HG02840 (cell line): ENCODE measurements at regions not wholly inside any gene's neighbourhood (a gene's known extent, or its start where the extent isn't known, plus 50 kb on each side); places are given as distances from the start of the nearest gene placed in this dataset.
"Not testable (repeated sequence)": the region's sequence is repeated elsewhere in the genome, so short reads cannot be mapped to it uniquely, and the experiment has no call there.

ENCODE experiments used
- ATAC-seq: cut with Tn5 transposase; IDR thresholded peaks from one replicate; pipeline ENCODE4 v1.9.1; 2021; ENCODE audit warnings: mild to moderate bottlenecking, moderate library complexity, moderate number of reproducible peaks; ENCODE audit not compliant: unreplicated experiment, low FRiP score

DNA sequence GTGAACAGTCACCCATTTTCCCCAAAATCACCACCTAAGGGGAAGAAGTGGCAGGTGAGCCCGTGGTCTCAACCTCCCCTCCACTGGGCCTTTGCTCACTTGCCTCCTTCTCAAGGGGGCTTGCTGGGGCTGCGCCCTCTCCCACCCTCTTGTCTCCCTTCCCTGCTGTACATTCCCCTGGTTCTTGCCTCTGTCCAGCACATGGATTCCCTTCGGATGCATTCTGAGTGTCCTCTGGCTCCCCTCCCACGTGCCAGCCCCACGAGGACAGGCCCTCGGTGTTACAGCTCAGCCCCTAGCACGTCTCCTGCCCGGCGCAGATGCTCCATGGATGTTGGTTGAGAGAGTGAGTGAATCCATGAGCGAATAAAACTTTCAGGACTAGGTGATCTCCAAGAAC is 367.8 kb upstream of the SULF2 start:
- ATAC-seq: no peak

DNA sequence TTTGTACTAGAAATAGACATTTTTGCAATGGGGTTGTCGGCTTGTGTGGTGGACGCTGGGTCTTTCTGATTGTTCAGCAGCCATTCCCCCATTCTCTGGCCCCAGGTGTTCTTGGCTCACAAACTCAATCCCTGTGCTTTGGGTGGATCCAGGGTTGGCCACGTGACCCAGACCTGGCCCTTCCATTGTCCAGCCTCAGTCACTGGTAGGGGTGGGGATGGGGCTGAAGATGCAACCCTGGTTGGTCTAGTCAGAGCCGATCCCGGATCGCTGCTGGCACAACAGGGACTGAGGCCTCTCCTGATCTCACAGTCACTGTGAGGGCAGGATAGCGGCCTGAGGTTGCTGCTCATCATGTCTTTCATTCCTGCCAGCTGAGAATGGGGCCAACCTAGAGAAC is 365.3 kb upstream of the SULF2 start:
- ATAC-seq: no peak

- no peak for ATAC-seq
These were observed 364.6 kb upstream of the SULF2 start for GRCh38 chr20:48149902-48150301.

DNA sequence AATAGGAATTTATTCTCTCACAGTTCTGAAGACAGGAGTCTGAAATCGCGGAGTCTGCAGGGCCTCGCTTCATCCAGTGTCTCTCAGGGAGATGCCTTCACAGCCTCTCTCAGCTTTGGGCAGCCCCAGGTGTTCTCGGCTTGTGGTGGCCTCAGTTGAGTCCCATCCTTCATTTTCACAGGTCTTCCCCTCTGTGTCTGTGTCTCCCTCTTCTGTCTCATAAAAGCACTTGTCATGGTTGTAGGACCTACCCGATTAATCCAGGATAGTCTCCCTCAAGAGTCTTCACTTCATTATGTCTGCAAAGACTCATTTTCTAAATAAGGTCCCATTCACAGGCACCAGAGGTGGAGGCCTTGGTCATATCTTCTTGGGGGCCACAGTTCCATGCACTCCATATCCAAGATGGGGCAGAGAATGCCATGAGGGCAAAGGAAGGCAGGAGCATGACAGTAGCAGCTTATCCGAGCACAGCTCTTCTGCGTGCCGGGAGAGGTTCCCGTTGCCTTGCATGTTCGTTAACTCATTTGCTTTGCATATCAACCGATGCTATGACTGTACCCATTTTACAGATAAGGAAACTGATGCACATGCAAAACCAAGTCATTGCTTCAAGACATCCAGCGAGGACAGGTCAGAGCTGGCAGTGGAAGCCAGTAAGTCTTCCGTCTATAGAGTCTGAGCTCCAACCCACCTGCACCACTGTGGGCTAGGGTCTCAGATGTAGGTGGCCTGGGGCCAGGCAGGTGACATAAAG is 363.8 kb upstream of the SULF2 start:
- no peak for ATAC-seq

DNA sequence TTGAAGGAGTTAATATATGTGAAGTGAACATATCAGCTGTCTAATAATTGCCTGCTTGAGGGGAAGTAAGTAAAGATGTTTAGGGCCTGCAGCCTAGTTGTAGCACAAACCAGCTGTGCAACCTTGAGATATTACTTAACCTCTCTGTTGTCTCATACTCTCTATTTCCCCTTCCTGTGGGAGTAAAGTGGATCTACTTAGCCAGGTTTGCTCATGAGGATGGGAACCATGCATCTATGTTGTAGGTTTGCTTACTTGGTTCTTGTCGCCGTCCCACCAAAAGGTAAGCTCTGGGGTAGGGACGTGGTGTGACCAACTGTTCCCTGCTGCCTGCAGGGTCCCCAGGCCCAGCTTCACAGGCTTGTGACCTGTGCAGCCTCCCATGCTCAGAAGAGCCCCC is 362.7 kb upstream of the SULF2 start:
- no peak for ATAC-seq

DNA sequence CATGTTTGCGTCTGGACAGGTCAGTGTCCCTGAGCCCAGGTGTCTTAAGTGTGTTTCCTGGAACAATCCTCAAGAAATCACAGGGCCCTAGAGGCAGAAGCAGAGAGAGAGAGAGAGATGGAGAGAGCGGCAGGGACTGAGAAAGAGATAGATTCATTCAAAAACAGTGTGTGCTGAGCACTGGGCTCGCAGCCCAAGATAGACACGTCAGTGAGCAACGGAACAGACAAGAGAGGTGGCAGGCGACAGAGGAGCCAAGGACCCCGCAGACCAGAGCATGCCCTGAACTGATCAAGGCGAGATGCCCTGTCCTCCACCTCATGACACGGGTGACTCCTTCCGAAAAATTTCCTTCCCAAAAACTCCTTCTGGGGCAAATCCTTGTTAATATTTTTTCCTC is 362.0 kb upstream of the SULF2 start:
- ATAC-seq: no peak

DNA sequence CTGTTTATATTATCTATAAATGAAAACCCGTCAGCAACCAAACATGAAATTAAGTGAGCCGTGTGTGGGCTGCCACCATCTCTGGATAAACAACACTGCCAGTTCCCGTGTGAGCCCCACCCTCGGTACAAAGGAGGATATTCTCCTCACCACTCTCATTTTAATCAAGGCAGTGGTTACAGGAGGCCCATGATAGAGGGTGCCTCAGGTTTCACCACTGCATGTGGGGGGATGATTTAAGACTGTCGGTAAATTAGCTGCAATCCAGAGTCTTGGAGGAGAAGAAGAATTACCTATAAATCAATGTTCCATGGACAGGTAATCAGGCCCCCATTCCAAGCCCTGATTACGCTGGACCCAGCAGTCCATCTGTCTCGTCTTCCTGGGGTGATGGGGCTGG is 361.6 kb upstream of the SULF2 start:
- no peak for ATAC-seq

DNA sequence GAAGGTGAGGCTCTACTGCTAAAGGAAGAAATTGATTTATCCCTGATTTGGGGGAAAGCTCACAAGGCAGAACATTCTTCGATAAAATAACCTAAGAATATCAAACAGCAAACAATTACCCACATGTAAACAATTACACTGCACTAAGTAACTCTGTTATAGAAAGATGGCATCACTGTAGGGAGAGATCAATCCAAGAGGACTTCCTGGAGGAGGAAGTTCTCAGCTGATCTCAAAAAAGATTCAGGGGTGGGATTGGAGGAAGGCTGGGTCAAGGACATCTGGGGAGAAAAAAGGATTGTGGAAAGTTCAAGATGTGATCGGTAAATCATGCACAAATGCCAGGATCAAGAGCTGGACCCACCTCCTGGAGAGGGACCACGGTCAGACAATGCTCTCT is 361.0 kb upstream of the SULF2 start:
- no peak for ATAC-seq

DNA sequence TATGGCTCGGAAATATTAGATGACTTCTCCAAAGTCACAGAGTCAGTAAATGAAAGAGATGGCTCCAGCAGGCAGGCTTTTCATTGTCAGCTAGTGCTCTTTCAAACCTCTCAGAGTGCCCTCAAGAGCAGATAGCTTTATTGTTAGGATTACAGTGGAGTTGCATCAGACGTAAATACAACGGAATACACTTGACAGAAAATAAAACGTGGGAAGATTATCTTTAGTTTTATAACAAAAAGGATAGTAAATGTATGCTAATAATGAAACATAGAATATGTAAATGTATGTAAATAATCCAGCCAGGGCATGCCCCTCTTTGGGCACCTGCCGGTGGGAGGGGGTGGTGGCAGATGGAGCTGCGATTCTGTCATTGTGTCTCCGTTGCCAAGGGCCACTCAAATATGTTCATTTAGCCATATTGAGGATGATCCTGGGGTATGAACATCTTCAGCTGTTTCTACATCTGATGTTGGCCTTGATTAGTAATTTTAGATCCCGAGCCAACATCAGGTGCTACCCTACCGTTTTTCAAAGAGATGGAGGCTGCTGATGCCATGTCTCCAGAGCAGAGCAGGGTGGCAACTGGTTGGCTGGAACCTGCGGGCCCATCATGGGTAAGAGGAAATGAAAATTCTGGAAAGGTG is 358.3 kb upstream of the SULF2 start:
- ATAC-seq: no peak

DNA sequence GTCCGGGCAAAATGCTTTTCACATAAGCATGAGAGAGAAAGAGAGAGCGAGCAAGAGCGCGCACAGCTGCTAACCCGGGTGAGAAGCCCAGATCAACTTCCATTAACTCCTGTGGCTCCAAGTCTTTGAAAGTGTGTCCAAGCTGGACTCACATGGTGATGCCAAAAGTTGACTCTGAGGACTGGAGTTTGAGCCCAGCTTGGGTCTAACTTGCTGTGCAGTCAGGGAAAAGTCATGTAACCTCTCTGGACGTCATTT is 357.2 kb upstream of the SULF2 start:
- ATAC-seq: no peak

DNA sequence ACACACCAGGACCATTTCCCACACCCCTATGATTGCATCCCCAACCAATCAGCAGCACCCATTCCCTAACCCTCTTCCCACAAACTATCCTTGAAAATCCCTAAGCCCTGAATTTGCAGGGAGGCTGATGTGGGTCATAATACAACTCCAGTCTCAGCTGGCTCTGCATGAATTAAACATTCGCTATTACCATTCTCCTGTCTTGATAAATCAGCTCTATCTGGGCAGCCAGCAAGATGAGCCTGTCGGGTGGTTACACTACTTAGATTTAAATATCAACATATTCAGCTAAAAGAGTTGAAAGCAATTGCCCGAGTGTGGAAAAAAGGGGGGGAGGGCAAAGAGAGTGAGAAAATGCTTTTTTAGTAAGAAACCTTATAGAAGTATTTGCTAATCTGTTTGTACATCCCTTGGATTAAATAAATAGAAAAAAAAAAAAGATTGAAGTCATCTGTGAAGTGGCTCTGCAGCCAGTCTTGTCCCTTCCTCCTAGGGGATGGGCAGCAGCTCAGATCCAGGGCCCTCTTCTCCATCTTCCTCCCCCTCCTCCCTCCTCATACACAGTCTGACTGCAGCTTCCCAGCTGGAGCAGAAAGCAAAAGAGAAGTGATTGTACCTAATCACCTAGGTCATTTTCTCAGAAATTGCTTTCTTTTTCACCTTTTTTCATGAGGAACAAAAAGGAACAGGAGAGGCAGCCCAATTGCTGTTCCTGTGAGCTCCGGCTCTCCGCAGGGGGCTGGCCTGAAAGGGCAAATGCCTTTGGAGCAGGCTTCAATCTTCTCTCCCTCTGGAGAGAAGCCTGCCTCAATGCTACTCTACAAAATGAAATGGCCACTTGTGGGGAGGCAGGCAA is 356.6 kb upstream of the SULF2 start:
- no peak for ATAC-seq

DNA sequence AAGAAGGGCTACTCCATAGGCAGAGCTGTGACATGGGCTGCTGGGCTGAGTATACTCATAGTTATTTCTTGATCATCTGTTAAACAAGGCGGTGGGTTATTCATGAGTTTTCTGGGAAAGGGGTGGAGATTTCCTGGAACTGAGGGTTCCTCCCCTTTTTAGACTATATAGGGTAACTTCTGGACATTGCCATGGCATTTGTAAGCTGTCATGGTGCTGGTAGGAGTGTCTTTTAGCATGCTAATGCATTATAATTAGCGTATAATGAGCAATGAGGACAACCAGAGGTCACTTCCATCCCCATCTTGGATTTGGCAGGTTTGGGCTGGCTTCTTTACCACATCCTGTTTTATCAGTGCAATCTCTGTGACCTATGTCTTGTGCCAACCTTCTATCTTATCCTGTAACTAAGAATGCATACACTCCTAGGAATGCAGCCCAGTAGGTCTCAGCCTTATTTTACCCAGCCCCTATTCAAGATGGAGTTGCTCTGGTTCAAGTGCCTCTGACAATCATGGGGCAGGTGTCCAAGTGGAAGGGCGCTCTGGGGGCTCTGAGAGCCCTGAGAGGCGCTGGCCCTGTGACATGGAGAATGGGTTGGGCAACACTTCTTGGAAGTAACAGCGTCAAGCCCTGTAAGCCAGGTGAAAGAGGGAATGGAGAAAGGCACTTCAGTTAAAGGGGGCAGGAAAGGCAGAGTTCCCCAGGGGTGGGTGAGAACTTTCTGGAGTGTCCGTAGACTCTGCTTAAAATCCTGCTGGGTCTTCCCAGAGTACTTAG is 354.2 kb upstream of the SULF2 start:
- no peak for ATAC-seq

- no peak for ATAC-seq
These were observed 347.6 kb upstream of the SULF2 start for GRCh38 chr20:48132834-48133233.

DNA sequence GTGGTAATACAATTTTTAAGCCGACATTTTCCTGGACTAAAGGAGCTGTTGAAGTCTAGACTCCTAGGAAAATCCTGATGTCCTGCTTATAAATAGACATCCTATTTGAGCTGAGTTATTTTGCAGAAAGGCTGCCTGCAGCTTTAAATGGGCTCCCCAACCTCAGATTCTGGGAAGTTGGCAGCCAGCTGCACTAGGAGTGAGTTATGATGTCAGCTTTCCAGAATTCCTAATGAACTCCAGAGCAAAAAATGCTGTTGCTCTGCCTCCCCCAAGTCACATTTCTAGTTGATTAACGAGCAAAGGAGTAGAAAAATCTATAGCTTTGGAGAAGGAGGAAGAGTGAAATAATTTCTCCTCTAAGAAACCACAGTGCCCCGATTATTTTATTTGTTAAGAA is 346.3 kb upstream of the SULF2 start:
- no peak for ATAC-seq

- ATAC-seq: no peak
These were observed 344.2 kb upstream of the SULF2 start for GRCh38 chr20:48129345-48129942.

- no peak for ATAC-seq
These were observed 343.2 kb upstream of the SULF2 start for GRCh38 chr20:48128436-48128835.

- not testable (repeated sequence) for ATAC-seq
These were observed 342.7 kb upstream of the SULF2 start for GRCh38 chr20:48127964-48128363.

DNA sequence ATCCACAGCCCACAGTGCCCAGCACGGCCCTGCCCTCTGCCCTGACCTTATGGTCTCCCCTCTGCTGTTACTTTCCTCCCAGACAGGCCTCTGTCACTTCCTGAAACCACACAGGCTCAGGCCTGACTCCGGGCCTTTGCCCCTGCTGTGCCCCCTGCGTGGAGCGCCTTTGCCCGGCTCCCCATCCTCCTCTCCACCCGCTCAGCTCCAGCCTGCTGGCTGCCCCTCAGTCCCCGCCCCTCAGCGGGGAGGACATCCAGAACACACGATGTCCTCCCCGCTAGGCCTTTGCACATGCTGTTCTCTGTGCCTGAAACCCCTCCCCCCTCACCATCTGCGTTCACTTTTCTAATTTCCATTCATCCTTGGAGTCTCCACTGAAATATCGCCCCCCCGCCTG is 341.9 kb upstream of the SULF2 start:
- not testable (repeated sequence) for ATAC-seq

- no peak for ATAC-seq
These were observed 341.0 kb upstream of the SULF2 start for GRCh38 chr20:48126227-48126740.

DNA sequence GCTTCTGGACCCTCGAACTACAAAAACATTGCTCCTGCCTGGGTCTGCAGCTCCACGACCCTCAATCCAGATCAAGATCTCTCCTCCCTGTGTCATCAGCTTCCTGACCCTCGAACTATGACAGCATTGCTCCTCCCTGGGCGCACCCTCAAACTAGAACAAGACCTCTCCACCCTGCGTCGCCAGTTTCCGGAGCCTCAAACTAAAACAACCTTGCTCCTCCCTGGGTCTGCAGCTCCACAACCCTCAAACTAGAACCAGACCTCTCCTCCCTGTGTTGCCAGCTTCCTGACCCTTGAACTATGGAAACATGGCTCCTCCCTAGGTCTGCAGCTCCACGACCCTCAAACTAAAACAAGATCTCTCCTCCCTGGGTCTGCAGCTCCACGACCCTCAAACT is 339.7 kb upstream of the SULF2 start:
- ATAC-seq: no peak
